CD4-positive, alpha-beta T cell (primary cell): ENCODE measurements at regions not wholly inside any gene's neighbourhood (a gene's known extent, or its start where the extent isn't known, plus 50 kb on each side); places are given as distances from the start of the nearest gene placed in this dataset.

ENCODE experiments used
- ATAC-seq: fragments of 200-7000 bp; cut with Tn5 transposase; one replicate; pipeline ENCODE4 v1.10.0; 2022; ENCODE audit warnings: mild to moderate bottlenecking; ENCODE audit not compliant: poor library complexity
- CTCF ChIA-PET: fragments of 350-600 bp; sonication (Branson Sonifier 250); formaldehyde crosslinking; loops from one replicate; lab custom pipeline; 2021; ENCODE audit warnings: antibody characterized with exemption, inconsistent platforms; lab: Charles Lee
- POLR2A ChIA-PET: fragments of 350-600 bp; sonication (Branson Sonifier 250); formaldehyde crosslinking; loops from one replicate; lab custom pipeline; 2021; ENCODE audit warnings: antibody characterized with exemption, inconsistent platforms; lab: Charles Lee
- DNase-seq, 14 experiments: peaks; one replicate each; pipeline ENCODE4 v3.0.0-alpha.2; 2013 to 2020; ENCODE audit warnings: mixed read lengths in 2 of 14
- H3K27ac ChIP-seq, 2 donors: one replicate each; pipeline versions ENCODE4 v1.5.1 to v1.7.0; 2013; ENCODE audit warnings: low read length in 2 of 2, low read depth in 1 of 2, mild to moderate bottlenecking in 1 of 2
- H3K27me3 ChIP-seq, 2 experiments: 1 replicate in 1 of 2; 2 replicates in 1 of 2; pipeline versions ENCODE4 v1.6.1 to v1.7.0; 2013; ENCODE audit warnings: low read length in 2 of 2, control low read depth in 1 of 2, mild to moderate bottlenecking in 1 of 2, moderate library complexity in 1 of 2; ENCODE audit not compliant: insufficient read depth in 2 of 2, control insufficient read depth in 1 of 2
- H3K36me3 ChIP-seq: one replicate; pipeline ENCODE4 v1.6.1; 2013; ENCODE audit warnings: low read length, control low read depth; ENCODE audit not compliant: insufficient read depth
- H3K4me1 ChIP-seq: one replicate; pipeline ENCODE4 v1.6.1; 2013; ENCODE audit warnings: low read length, control low read depth; ENCODE audit not compliant: insufficient read depth
- H3K4me3 ChIP-seq: one replicate; pipeline ENCODE4 v1.5.1; 2013; ENCODE audit warnings: mild to moderate bottlenecking, low read length, moderate library complexity
- H3K9me3 ChIP-seq, 2 experiments: 1 replicate in 1 of 2; 2 replicates in 1 of 2; pipeline versions ENCODE4 v1.6.1 to v1.7.0; 2013; ENCODE audit warnings: low read length in 2 of 2, mild to moderate bottlenecking in 2 of 2, control low read depth in 1 of 2, moderate library complexity in 1 of 2; ENCODE audit not compliant: control insufficient read depth in 1 of 2, insufficient read depth in 1 of 2
- H3K27ac Mint-ChIP-seq: one replicate; pipeline ENCODE4 v1.8.0; 2020; ENCODE audit warnings: mixed read lengths
- H3K27me3 Mint-ChIP-seq: one replicate; pipeline ENCODE4 v1.8.0; 2021; ENCODE audit warnings: mixed read lengths
- H3K36me3 Mint-ChIP-seq: one replicate; pipeline ENCODE4 v1.8.0; 2021; ENCODE audit warnings: low read depth, mixed read lengths
- H3K4me1 Mint-ChIP-seq: one replicate; pipeline ENCODE4 v1.8.0; 2021; ENCODE audit warnings: low read depth, mixed read lengths
- H3K4me3 Mint-ChIP-seq: one replicate; pipeline ENCODE4 v1.8.0; 2020; ENCODE audit warnings: mild to moderate bottlenecking, mixed read lengths
- H3K9me3 Mint-ChIP-seq: one replicate; pipeline ENCODE4 v1.8.0; 2020; ENCODE audit warnings: mixed read lengths
- intact Hi-C, 2 experiments: fragments of 100-400 bp; cut with DNase I in 1 of 2; cut with micrococcal nuclease in 1 of 2; formaldehyde crosslinking; loops; one replicate each; pipeline versions ENCODE4 v1.15.1 to v1.9.0; 2023 to 2025; cut with DNase I, micrococcal nuclease
- TF ChIP-seq, protein P1 (sequence below): fragments of 200-600 bp; IDR thresholded peaks from one replicate; pipeline ENCODE4 v1.8.0; 2022; ENCODE audit warnings: antibody characterized with exemption, mild to moderate bottlenecking

DNA sequence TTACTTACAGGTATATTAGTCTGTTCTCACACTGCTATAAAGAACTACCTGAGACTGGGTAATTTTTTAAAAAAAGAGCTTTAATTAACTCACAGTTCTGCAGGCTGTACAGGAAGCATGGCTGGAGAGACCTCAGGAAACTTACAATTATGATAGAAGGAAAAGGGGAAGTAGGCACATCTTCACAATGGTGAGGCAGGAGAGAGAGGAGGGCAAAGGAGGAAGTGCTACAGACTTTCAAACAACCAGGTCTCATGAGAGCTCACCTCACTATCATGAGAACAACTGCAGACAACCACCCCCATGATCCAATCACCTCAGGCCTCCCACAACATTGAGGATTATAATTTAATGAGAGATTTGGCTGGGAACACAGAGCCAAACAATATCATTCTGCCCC is 511.7 kb downstream of the SLITRK6 start:
- Histone ChIP-seq H3K27me3 (no peaks in the 10 kb centered on the region), H3K36me3 (no peaks in the 10 kb centered on the region), H3K4me3 (no peak overlapping the region), H3K27ac (no peak overlapping the region), H3K9me3 (peaks cover 0 to 6% of the 10 kb centered on the region in 2 experiments), H3K4me1 (no peaks in the 10 kb centered on the region)
- no peak overlapping the region for H3K27ac Mint-ChIP-seq
- CTCF ChIA-PET, result no interaction called here
- TF ChIP-seq, protein P1, sequence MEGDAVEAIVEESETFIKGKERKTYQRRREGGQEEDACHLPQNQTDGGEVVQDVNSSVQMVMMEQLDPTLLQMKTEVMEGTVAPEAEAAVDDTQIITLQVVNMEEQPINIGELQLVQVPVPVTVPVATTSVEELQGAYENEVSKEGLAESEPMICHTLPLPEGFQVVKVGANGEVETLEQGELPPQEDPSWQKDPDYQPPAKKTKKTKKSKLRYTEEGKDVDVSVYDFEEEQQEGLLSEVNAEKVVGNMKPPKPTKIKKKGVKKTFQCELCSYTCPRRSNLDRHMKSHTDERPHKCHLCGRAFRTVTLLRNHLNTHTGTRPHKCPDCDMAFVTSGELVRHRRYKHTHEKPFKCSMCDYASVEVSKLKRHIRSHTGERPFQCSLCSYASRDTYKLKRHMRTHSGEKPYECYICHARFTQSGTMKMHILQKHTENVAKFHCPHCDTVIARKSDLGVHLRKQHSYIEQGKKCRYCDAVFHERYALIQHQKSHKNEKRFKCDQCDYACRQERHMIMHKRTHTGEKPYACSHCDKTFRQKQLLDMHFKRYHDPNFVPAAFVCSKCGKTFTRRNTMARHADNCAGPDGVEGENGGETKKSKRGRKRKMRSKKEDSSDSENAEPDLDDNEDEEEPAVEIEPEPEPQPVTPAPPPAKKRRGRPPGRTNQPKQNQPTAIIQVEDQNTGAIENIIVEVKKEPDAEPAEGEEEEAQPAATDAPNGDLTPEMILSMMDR, result no peak
- no peaks in the 10 kb centered on the region for H3K27me3 Mint-ChIP-seq
- no peaks in the 10 kb centered on the region for H3K4me1 Mint-ChIP-seq
- no peak overlapping the region for H3K4me3 Mint-ChIP-seq
- intact Hi-C loops, result no loop called here
- POLR2A ChIA-PET, result no interaction called here
- H3K36me3 Mint-ChIP-seq, result no peaks in the 10 kb centered on the region
- H3K9me3 Mint-ChIP-seq, result no peaks in the 10 kb centered on the region
- DNase-seq (no peak), ATAC-seq (no peak)

DNA sequence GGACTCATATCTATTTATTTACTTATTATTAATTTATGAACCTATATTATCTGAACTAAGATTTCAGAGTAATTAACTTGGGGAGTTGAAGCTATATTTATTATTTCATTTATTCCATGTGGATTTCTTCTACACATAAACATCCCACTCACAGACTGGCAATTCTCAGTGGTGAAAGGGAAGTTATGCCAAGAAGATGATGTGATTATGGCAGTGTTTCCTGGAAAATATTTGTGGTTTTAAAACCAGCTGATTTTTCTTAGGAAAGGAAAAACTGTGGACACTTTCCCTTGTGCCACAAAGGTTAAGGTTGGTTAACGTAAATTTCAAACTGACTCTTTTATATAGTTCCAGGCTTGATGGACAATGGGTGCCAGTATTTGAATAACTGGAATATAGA is 513.1 kb downstream of the SLITRK6 start:
- ChIA-PET POLR2A (no interaction called here), CTCF (no interaction called here)
- H3K9me3 Mint-ChIP-seq, result no peaks in the 10 kb centered on the region
- H3K4me1 Mint-ChIP-seq, result no peaks in the 10 kb centered on the region
- no peak overlapping the region for H3K27ac ChIP-seq
- peaks cover 0 to 6% of the 10 kb centered on the region in 2 experiments for H3K9me3 ChIP-seq
- TF ChIP-seq, protein P1, result no peak
- H3K4me3 Mint-ChIP-seq, result no peak overlapping the region
- no peak overlapping the region for H3K27ac Mint-ChIP-seq
- DNase-seq, result no peak
- no peaks in the 10 kb centered on the region for H3K36me3 Mint-ChIP-seq
- H3K27me3 ChIP-seq, result no peaks in the 10 kb centered on the region
- H3K4me3 ChIP-seq, result no peak overlapping the region
- no peaks in the 10 kb centered on the region for H3K36me3 ChIP-seq
- intact Hi-C loops, result no loop called here
- no peaks in the 10 kb centered on the region for H3K4me1 ChIP-seq
- H3K27me3 Mint-ChIP-seq, result no peaks in the 10 kb centered on the region
- no peak for ATAC-seq

DNA sequence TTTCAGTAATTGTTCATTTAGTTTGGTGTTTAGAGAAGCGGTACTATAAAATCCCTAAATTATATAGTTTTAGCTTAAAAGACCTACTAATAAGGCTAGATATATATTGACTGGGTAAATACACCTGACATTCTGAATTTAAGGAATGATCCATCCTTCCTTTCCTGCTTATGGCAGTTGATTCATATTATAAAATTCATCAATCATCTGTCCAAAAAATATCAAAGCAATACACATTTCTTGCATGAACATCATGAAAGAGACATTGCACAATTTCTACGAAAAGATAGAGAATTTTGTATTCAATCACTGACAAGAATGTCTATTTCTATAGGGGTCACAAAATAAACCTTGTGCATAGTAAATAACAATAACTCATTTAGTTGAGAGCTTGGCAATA is 514.9 kb downstream of the SLITRK6 start:
- Mint-ChIP-seq H3K27me3 (no peaks in the 10 kb centered on the region), H3K4me3 (no peak overlapping the region), H3K4me1 (no peaks in the 10 kb centered on the region), H3K27ac (no peak overlapping the region), H3K9me3 (no peaks in the 10 kb centered on the region), H3K36me3 (no peaks in the 10 kb centered on the region)
- no peaks in the 10 kb centered on the region for H3K27me3 ChIP-seq
- POLR2A ChIA-PET, result no interaction called here
- CTCF ChIA-PET, result no interaction called here
- no peaks in the 10 kb centered on the region for H3K4me1 ChIP-seq
- TF ChIP-seq, protein P1, result no peak
- intact Hi-C loops, result no loop called here
- H3K36me3 ChIP-seq, result no peaks in the 10 kb centered on the region
- no peak overlapping the region for H3K27ac ChIP-seq
- no peak for DNase-seq
- no peak for ATAC-seq
- H3K9me3 ChIP-seq, result peaks cover 0 to 6% of the 10 kb centered on the region in 2 experiments
- no peak overlapping the region for H3K4me3 ChIP-seq
